Ascending aorta (tissue), 2 donors: ENCODE measurements at regions not wholly inside any gene's neighbourhood (a gene's known extent, or its start where the extent isn't known, plus 50 kb on each side); places are given as distances from the start of the nearest gene placed in this dataset.

ENCODE experiments used
- DNase-seq, 2 donors: peaks; one replicate each; pipeline ENCODE4 v3.0.0-alpha.2; 2019; ENCODE audit warnings: low spot score in 2 of 2
- H3K27ac ChIP-seq, 2 donors: fragments of 200-600 bp; sonication (generic); one replicate each; pipeline ENCODE4 v1.5.1; 2016 to 2017; ENCODE audit warnings: mild to moderate bottlenecking in 1 of 2
- H3K27me3 ChIP-seq: fragments of 200-600 bp; sonication (generic); one replicate; pipeline ENCODE4 v1.5.1; 2017
- H3K36me3 ChIP-seq, 2 donors: fragments of 200-600 bp; sonication (generic); one replicate each; pipeline ENCODE4 v1.5.1; 2016
- H3K4me1 ChIP-seq, 2 donors: fragments of 200-600 bp; sonication (generic); one replicate each; pipeline ENCODE4 v1.5.1; 2016 to 2017; ENCODE audit warnings: mild to moderate bottlenecking in 1 of 2
- H3K4me3 ChIP-seq, 2 donors: fragments of 200-600 bp; sonication (generic); one replicate each; pipeline ENCODE4 v1.5.1; 2016 to 2017; ENCODE audit warnings: mild to moderate bottlenecking in 1 of 2
- H3K9me3 ChIP-seq, 2 donors: fragments of 200-600 bp; sonication (generic); one replicate each; pipeline ENCODE4 v1.5.1; 2016
- CTCF ChIP-seq, 3 experiments: fragments of 200-600 bp in 2 of 3; fragments of 450-650 bp in 1 of 3; sonication (generic) in 2 of 3; IDR thresholded peaks; one replicate each; pipeline ENCODE4 v1.5.1; 2016 to 2019; ENCODE audit warnings: antibody characterized with exemption in 3 of 3, mild to moderate bottlenecking in 1 of 3, moderate library complexity in 1 of 3
- intact Hi-C: fragments of 100-400 bp; cut with DNase I; formaldehyde crosslinking; loops from one replicate; pipeline ENCODE4 v1.15.1; 2023

GRCh38 chr11:111183706-111184105 lies 61.8 kb upstream of the POU2AF2 start:
- TF ChIP-seq CTCF (IDR thresholded peaks at IDR 0.05): no peak
- Histone ChIP-seq H3K36me3 (no peaks in the 10 kb centered on the region), H3K4me1 (no peaks in the 10 kb centered on the region), H3K27me3 (no peaks in the 10 kb centered on the region), H3K27ac (no peak overlapping the region), H3K9me3 (no peaks in the 10 kb centered on the region), H3K4me3 (no peak overlapping the region)
- no peak for DNase-seq
- intact Hi-C loops: no loop called here

- intact Hi-C loops: no loop called here
These were observed 66.2 kb upstream of the POU2AF2 start for GRCh38 chr11:111179184-111179910.

GRCh38 chr11:111177037-111177871 lies 68.3 kb upstream of the POU2AF2 start:
- H3K36me3 ChIP-seq: no peaks in the 10 kb centered on the region
- no peak overlapping the region for H3K27ac ChIP-seq
- H3K27me3 ChIP-seq: no peaks in the 10 kb centered on the region
- no peak for DNase-seq
- no peaks in the 10 kb centered on the region for H3K4me1 ChIP-seq
- no peak for TF ChIP-seq CTCF (IDR thresholded peaks at IDR 0.05)
- H3K4me3 ChIP-seq: no peak overlapping the region
- no peaks in the 10 kb centered on the region for H3K9me3 ChIP-seq
- intact Hi-C loops: no loop called here

More at GRCh38 chr11:111179184-111179910, 66.2 kb upstream of the POU2AF2 start:
- Histone ChIP-seq H3K9me3 (no peaks in the 10 kb centered on the region), H3K4me3 (no peak overlapping the region), H3K27ac (no peak overlapping the region), H3K27me3 (no peaks in the 10 kb centered on the region), H3K4me1 (no peaks in the 10 kb centered on the region), H3K36me3 (no peaks in the 10 kb centered on the region)
- DNase-seq: no peak
- TF ChIP-seq CTCF (IDR thresholded peaks at IDR 0.05): no peak

- DNase-seq: no peak
- Histone ChIP-seq H3K4me3 (no peak overlapping the region), H3K27ac (no peak overlapping the region), H3K27me3 (no peaks in the 10 kb centered on the region), H3K36me3 (no peaks in the 10 kb centered on the region), H3K9me3 (no peaks in the 10 kb centered on the region), H3K4me1 (no peaks in the 10 kb centered on the region)
- intact Hi-C loops: no loop called here
- TF ChIP-seq CTCF (IDR thresholded peaks at IDR 0.05): no peak
These were observed 68.9 kb upstream of the POU2AF2 start for GRCh38 chr11:111176603-111177002.

- no peaks in the 10 kb centered on the region for H3K27me3 ChIP-seq
- H3K4me3 ChIP-seq: no peak overlapping the region
- intact Hi-C loops: no loop called here
- H3K9me3 ChIP-seq: no peaks in the 10 kb centered on the region
- no peaks in the 10 kb centered on the region for H3K4me1 ChIP-seq
- TF ChIP-seq CTCF (IDR thresholded peaks at IDR 0.05): no peak
- no peaks in the 10 kb centered on the region for H3K36me3 ChIP-seq
- H3K27ac ChIP-seq: no peak overlapping the region
- DNase-seq: no peak
These were observed 72.3 kb upstream of the POU2AF2 start for GRCh38 chr11:111173221-111173620.
